DOHH2 (cell line): ENCODE measurements at regions not wholly inside any gene's neighbourhood (a gene's known extent, or its start where the extent isn't known, plus 50 kb on each side); places are given as distances from the start of the nearest gene placed in this dataset.

Source experiments
- H3F3A ChIP-seq: fragments of 200-600 bp; sonication (generic), shearing (Covaris generic); 2 replicates; pipeline ENCODE4 v1.6.0; 2016; ENCODE audit warnings: antibody characterized with exemption, mild to moderate bottlenecking; ENCODE audit not compliant: control insufficient read depth, insufficient read depth
- H3K27ac ChIP-seq: fragments of 200-600 bp; sonication (generic); 2 replicates; pipeline ENCODE4 v1.5.1; 2014; ENCODE audit warnings: low read depth, mild to moderate bottlenecking, low read length, moderate library complexity
- H3K27me3 ChIP-seq: fragments of 200-600 bp; sonication (generic); 2 replicates; pipeline ENCODE4 v1.6.1; 2014; ENCODE audit warnings: mild to moderate bottlenecking, low read length, mixed read lengths; ENCODE audit not compliant: control insufficient read depth
- H3K36me3 ChIP-seq: fragments of 200-600 bp; sonication (generic); 2 replicates; pipeline ENCODE4 v1.6.1; 2014; ENCODE audit warnings: mild to moderate bottlenecking, low read length, moderate library complexity, mixed read lengths; ENCODE audit not compliant: control insufficient read depth
- H3K4me1 ChIP-seq: fragments of 200-600 bp; sonication (generic); 2 replicates; pipeline ENCODE4 v1.6.1; 2014; ENCODE audit warnings: mild to moderate bottlenecking, low read length, mixed read lengths; ENCODE audit not compliant: control insufficient read depth
- H3K4me2 ChIP-seq: fragments of 200-600 bp; sonication (generic); 2 replicates; pipeline ENCODE4 v1.6.0; 2014; ENCODE audit warnings: mild to moderate bottlenecking, low read length, moderate library complexity
- H3K4me3 ChIP-seq: fragments of 200-600 bp; sonication (generic); 2 replicates; pipeline ENCODE4 v1.5.1; 2014; ENCODE audit warnings: mild to moderate bottlenecking, low read length, mixed read lengths
- H3K79me2 ChIP-seq: fragments of 200-600 bp; sonication (generic); 2 replicates; pipeline ENCODE4 v1.6.1; 2014; ENCODE audit warnings: mild to moderate bottlenecking, low read length, mixed read lengths; ENCODE audit not compliant: control insufficient read depth
- H3K9me2 ChIP-seq: fragments of 200-600 bp; sonication (generic); replicated peaks from 2 replicates; pipeline ENCODE4 v1.6.1; 2014; ENCODE audit warnings: mild to moderate bottlenecking, low read length, mixed read lengths; ENCODE audit not compliant: control insufficient read depth
- H3K9me3 ChIP-seq: fragments of 200-600 bp; sonication (generic); 2 replicates; pipeline ENCODE4 v1.6.1; 2014; ENCODE audit warnings: antibody characterized with exemption, low read length, mixed read lengths; ENCODE audit not compliant: control insufficient read depth, insufficient read depth
- H4K20me1 ChIP-seq: fragments of 200-600 bp; sonication (generic); 2 replicates; pipeline ENCODE4 v1.6.0; 2014; ENCODE audit warnings: low read depth, mild to moderate bottlenecking, antibody characterized with exemption, low read length, moderate library complexity; ENCODE audit not compliant: control insufficient read depth, insufficient read depth
- CTCF ChIP-seq: fragments of 200-600 bp; sonication (generic); IDR thresholded peaks from one replicate; pipeline ENCODE4 v1.5.1; 2014; ENCODE audit warnings: antibody characterized with exemption, mild to moderate bottlenecking, low read depth, low read length; ENCODE audit not compliant: poor library complexity, severe bottlenecking
- EZH2phosphoT487 ChIP-seq: fragments of 200-600 bp; sonication (generic); IDR thresholded peaks from 2 replicates; pipeline ENCODE4 v1.6.1; 2017; ENCODE audit warnings: borderline replicate concordance, mild to moderate bottlenecking, antibody characterized with exemption, low read length, moderate library complexity, mixed read lengths

- H3K4me3 ChIP-seq: no peak overlapping the region
- no peaks in the 10 kb centered on the region for H3K36me3 ChIP-seq
- H3K4me2 ChIP-seq: no peak overlapping the region
- no peaks in the 10 kb centered on the region for H3K27me3 ChIP-seq
- no peak overlapping the region for H3K27ac ChIP-seq
- H3K9me3 ChIP-seq: no peaks in the 10 kb centered on the region
- H3F3A ChIP-seq: no peaks in the 10 kb centered on the region
- H4K20me1 ChIP-seq: no peaks in the 10 kb centered on the region
- H3K9me2 ChIP-seq: no peaks in the 10 kb centered on the region
- TF ChIP-seq EZH2phosphoT487: no peak
- TF ChIP-seq CTCF: no peak
- H3K4me1 ChIP-seq: no peaks in the 10 kb centered on the region
- H3K79me2 ChIP-seq: no peaks in the 10 kb centered on the region
Observed at GRCh38 chr2:147026664-147027295, 818.0 kb upstream of the ACVR2A start.

GRCh38 chr2:147025646-147026585 lies 818.9 kb upstream of the ACVR2A start:
- Histone ChIP-seq H3K4me1 (no peaks in the 10 kb centered on the region), H3K36me3 (no peaks in the 10 kb centered on the region), H3K9me3 (no peaks in the 10 kb centered on the region), H3K27ac (no peak overlapping the region), H3K79me2 (no peaks in the 10 kb centered on the region), H3K4me2 (no peak overlapping the region), H3F3A (no peaks in the 10 kb centered on the region), H3K4me3 (no peak overlapping the region), H4K20me1 (no peaks in the 10 kb centered on the region), H3K27me3 (no peaks in the 10 kb centered on the region), H3K9me2 (no peaks in the 10 kb centered on the region)
- TF ChIP-seq CTCF: no peak
- no peak for TF ChIP-seq EZH2phosphoT487

GRCh38 chr2:147019311-147019710 lies 825.5 kb upstream of the ACVR2A start:
- Histone ChIP-seq H3K4me3 (no peak overlapping the region), H3K27me3 (no peaks in the 10 kb centered on the region), H3K9me3 (no peaks in the 10 kb centered on the region), H4K20me1 (no peaks in the 10 kb centered on the region), H3K4me1 (no peaks in the 10 kb centered on the region), H3F3A (no peaks in the 10 kb centered on the region), H3K9me2 (no peaks in the 10 kb centered on the region), H3K27ac (no peak overlapping the region), H3K4me2 (no peak overlapping the region), H3K36me3 (no peaks in the 10 kb centered on the region), H3K79me2 (no peaks in the 10 kb centered on the region)
- TF ChIP-seq CTCF: no peak
